Naive thymus-derived CD4-positive, alpha-beta T cell (primary cell): ENCODE measurements at regions not wholly inside any gene's neighbourhood (a gene's known extent, or its start where the extent isn't known, plus 50 kb on each side); places are given as distances from the start of the nearest gene placed in this dataset.

Source experiments
- ATAC-seq: fragments of 150-1000 bp; cut with Tn5 transposase; 2 replicates; pipeline ENCODE4 v1.10.0; 2021; ENCODE audit warnings: mild to moderate bottlenecking, moderate library complexity
- CTCF ChIA-PET: fragments of 350-600 bp; sonication (Branson Sonifier 250); formaldehyde crosslinking; loops from one replicate; lab custom pipeline; 2021; ENCODE audit warnings: antibody characterized with exemption; lab: Charles Lee
- POLR2A ChIA-PET: fragments of 350-600 bp; sonication (Branson Sonifier 250); formaldehyde crosslinking; loops from one replicate; lab custom pipeline; 2021; ENCODE audit warnings: antibody characterized with exemption, inconsistent platforms; lab: Charles Lee
- DNase-seq, 9 donors: peaks; one replicate each; pipeline versions ENCODE4 v3.0.0 to v3.0.0-alpha.2; 2020 to 2022; ENCODE audit warnings: mixed read lengths in 1 of 9
- H3K27ac ChIP-seq: one replicate; pipeline ENCODE4 v1.7.0; 2013; ENCODE audit warnings: mild to moderate bottlenecking, low read depth, low read length, moderate library complexity
- H3K27me3 ChIP-seq, 2 donors: one replicate each; pipeline ENCODE4 v1.7.0; 2013; ENCODE audit warnings: low read length in 2 of 2, mild to moderate bottlenecking in 2 of 2, moderate library complexity in 2 of 2; ENCODE audit not compliant: control insufficient read depth in 2 of 2, insufficient read depth in 2 of 2
- H3K36me3 ChIP-seq, 3 experiments: 1 replicate in 2 of 3; 2 replicates in 1 of 3; pipeline ENCODE4 v1.7.0; 2013; ENCODE audit warnings: low read length in 3 of 3, mild to moderate bottlenecking in 3 of 3, moderate library complexity in 1 of 3; ENCODE audit not compliant: insufficient read depth in 3 of 3, control insufficient read depth in 2 of 3
- H3K4me1 ChIP-seq, 2 donors: one replicate each; pipeline ENCODE4 v1.7.0; 2013; ENCODE audit warnings: low read length in 2 of 2, mild to moderate bottlenecking in 2 of 2, moderate library complexity in 1 of 2; ENCODE audit not compliant: control insufficient read depth in 2 of 2, insufficient read depth in 2 of 2
- H3K4me3 ChIP-seq: 2 replicates; pipeline ENCODE4 v1.7.0; 2013; ENCODE audit warnings: mild to moderate bottlenecking, low read length
- H3K9me3 ChIP-seq, 3 experiments: 1 replicate in 2 of 3; 2 replicates in 1 of 3; pipeline ENCODE4 v1.7.0; 2013; ENCODE audit warnings: low read length in 3 of 3; ENCODE audit not compliant: control insufficient read depth in 2 of 3
- H3K27ac Mint-ChIP-seq, 9 donors: one replicate each; pipeline ENCODE4 v1.8.0; 2020 to 2022; ENCODE audit warnings: mixed read lengths in 9 of 9, mild to moderate bottlenecking in 8 of 9, moderate library complexity in 5 of 9, inconsistent platforms in 2 of 9
- H3K27me3 Mint-ChIP-seq, 5 donors: one replicate each; pipeline ENCODE4 v1.8.0; 2021 to 2022; ENCODE audit warnings: mixed read lengths in 5 of 5, mild to moderate bottlenecking in 1 of 5
- H3K36me3 Mint-ChIP-seq, 5 donors: one replicate each; pipeline ENCODE4 v1.8.0; 2020 to 2022; ENCODE audit warnings: mixed read lengths in 5 of 5, mild to moderate bottlenecking in 3 of 5, inconsistent platforms in 1 of 5
- H3K4me1 Mint-ChIP-seq, 7 donors: one replicate each; pipeline ENCODE4 v1.8.0; 2020 to 2022; ENCODE audit warnings: mixed read lengths in 7 of 7, mild to moderate bottlenecking in 3 of 7, inconsistent platforms in 1 of 7
- H3K4me3 Mint-ChIP-seq, 10 donors: one replicate each; pipeline ENCODE4 v1.8.0; 2020 to 2022; ENCODE audit warnings: mild to moderate bottlenecking in 10 of 10, mixed read lengths in 10 of 10, moderate library complexity in 6 of 10, inconsistent platforms in 2 of 10
- H3K9me3 Mint-ChIP-seq, 11 donors: one replicate each; pipeline ENCODE4 v1.8.0; 2020 to 2022; ENCODE audit warnings: mixed read lengths in 11 of 11, mild to moderate bottlenecking in 4 of 11, inconsistent platforms in 1 of 11, moderate library complexity in 1 of 11
- intact Hi-C, 2 donors: fragments of 100-400 bp; cut with micrococcal nuclease; formaldehyde crosslinking; loops; one replicate each; pipeline ENCODE4 v1.15.1; 2023

DNA sequence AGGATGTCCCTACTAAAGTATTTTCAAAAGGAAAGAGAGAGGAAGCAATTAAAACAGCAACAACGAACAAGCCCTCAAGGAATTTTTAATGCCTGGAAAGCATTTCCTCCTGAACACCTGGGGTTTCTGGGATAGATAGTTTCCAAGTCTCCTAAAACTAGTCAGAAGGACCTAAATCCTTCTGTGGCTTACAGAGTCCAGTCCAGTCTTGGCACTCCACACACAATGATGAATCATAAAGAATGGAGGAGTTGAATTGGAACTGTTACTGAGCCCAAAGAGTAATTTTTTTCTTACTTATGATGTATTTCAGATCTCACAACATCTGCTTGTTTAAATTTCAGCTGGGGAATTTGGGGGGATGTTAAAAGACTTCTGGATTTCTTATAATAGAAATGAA, 144.6 kb upstream of the SETBP1 start:
- Mint-ChIP-seq H3K4me1 (peaks cover 0 to 3% (median 0%) of the 10 kb centered on the region in 7 donors), H3K36me3 (no peaks in the 10 kb centered on the region), H3K27me3 (peaks cover 0 to 2% (median 0%) of the 10 kb centered on the region in 5 donors), H3K4me3 (no peak overlapping the region), H3K9me3 (peaks cover 0 to 15% (median 0%) of the 10 kb centered on the region in 11 donors), H3K27ac (no peak overlapping the region)
- Histone ChIP-seq H3K36me3 (no peaks in the 10 kb centered on the region), H3K27ac (no peak overlapping the region), H3K4me3 (no peak overlapping the region), H3K4me1 (no peaks in the 10 kb centered on the region), H3K27me3 (no peaks in the 10 kb centered on the region), H3K9me3 (no peaks in the 10 kb centered on the region)
- DNase-seq (no peak), ATAC-seq (no peak)
- intact Hi-C loops, result no loop called here
- ChIA-PET CTCF (no interaction called here), POLR2A (no interaction called here)

DNA sequence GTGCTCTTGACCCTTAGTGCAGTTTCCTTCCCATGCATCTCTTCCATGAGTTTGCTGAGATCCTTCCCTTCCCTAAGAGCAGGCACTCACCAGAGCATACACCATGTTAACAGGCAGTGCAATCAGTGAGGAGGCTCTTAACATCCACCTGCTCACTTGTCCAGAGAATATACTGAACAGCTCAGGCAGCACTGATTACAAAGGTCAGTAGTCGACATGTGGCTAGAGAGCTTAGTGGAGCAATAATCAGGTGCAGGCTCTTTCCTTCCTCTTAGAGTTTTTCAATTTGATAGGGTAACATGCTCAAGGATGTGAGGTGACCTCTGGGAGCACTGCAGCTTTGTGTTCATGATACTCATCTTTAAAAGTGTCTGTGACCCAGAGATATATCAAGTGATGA, 144.1 kb upstream of the SETBP1 start:
- no peak for ATAC-seq

DNA sequence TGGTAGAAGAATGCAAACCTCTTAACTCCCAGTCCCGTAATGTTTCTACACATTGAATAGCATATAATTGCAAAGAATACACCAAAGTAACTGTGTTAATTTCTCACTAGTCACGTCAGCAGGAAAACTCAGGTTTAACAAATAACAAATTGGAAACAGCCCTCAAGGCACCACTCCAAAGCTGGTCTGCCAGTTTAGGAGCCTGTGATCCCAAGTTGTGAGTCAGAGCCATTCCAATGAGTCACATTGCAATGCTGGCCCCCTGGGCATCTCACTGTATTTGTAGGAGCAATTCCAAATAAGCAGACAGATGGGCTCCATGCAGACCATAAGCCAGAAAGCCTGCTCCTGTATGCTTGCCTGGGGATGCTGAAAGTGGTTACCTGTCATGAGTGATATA, 143.2 kb upstream of the SETBP1 start:
- Histone ChIP-seq H3K27me3 (no peaks in the 10 kb centered on the region), H3K4me1 (no peaks in the 10 kb centered on the region), H3K4me3 (no peak overlapping the region), H3K27ac (no peak overlapping the region), H3K9me3 (no peaks in the 10 kb centered on the region), H3K36me3 (no peaks in the 10 kb centered on the region)
- Mint-ChIP-seq H3K36me3 (no peaks in the 10 kb centered on the region), H3K27me3 (peaks cover 0 to 2% (median 0%) of the 10 kb centered on the region in 5 donors), H3K4me1 (peaks cover 0 to 3% (median 0%) of the 10 kb centered on the region in 7 donors), H3K9me3 (peaks cover 0 to 15% (median 0%) of the 10 kb centered on the region in 11 donors), H3K27ac (no peak overlapping the region), H3K4me3 (no peak overlapping the region)
- ChIA-PET POLR2A (no interaction called here), CTCF (no interaction called here)
- no peak for DNase-seq
- intact Hi-C loops, result no loop called here
- ATAC-seq, result no peak

More for the DNA sequence above, 144.1 kb upstream of the SETBP1 start:
- H3K4me3 ChIP-seq, result no peak overlapping the region
- no peak for DNase-seq
- ChIA-PET POLR2A (no interaction called here), CTCF (no interaction called here)
- H3K4me1 ChIP-seq, result no peaks in the 10 kb centered on the region
- no peak overlapping the region for H3K27ac Mint-ChIP-seq
- H3K4me3 Mint-ChIP-seq, result no peak overlapping the region
- no peak overlapping the region for H3K27ac ChIP-seq
- H3K9me3 Mint-ChIP-seq, result peaks cover 0 to 15% (median 0%) of the 10 kb centered on the region in 11 donors
- H3K9me3 ChIP-seq, result no peaks in the 10 kb centered on the region
- intact Hi-C loops, result no loop called here
- H3K36me3 ChIP-seq, result no peaks in the 10 kb centered on the region
- H3K4me1 Mint-ChIP-seq, result peaks cover 0 to 3% (median 0%) of the 10 kb centered on the region in 7 donors
- no peaks in the 10 kb centered on the region for H3K36me3 Mint-ChIP-seq
- H3K27me3 Mint-ChIP-seq, result peaks cover 0 to 2% (median 0%) of the 10 kb centered on the region in 5 donors
- H3K27me3 ChIP-seq, result no peaks in the 10 kb centered on the region

DNA sequence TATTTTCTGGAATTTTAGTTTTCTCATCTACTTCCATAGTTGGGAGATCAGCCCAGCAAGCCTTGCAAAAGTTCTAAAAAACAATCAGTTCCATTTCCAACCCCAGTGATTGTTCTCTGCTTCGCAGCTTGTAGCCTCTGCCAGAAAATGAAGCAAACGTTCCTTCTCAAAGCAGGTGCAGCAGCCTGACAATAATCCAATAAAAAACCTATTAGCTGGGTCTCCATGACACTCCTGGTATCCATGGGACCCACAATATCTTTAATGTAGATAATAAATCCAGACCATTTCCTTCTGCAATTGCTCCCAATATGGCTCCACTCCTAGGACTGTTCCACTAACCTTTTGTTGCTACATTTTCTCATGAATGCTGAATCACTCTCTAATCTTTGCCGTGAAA, 140.8 kb upstream of the SETBP1 start:
- Histone ChIP-seq H3K9me3 (no peaks in the 10 kb centered on the region), H3K4me1 (no peaks in the 10 kb centered on the region), H3K27ac (no peak overlapping the region), H3K4me3 (no peak overlapping the region), H3K27me3 (no peaks in the 10 kb centered on the region), H3K36me3 (no peaks in the 10 kb centered on the region)
- ATAC-seq (no peak), DNase-seq (no peak)
- no peak overlapping the region for H3K27ac Mint-ChIP-seq
- POLR2A ChIA-PET, result no interaction called here
- peaks cover 0 to 8% (median 0%) of the 10 kb centered on the region in 11 donors for H3K9me3 Mint-ChIP-seq
- H3K27me3 Mint-ChIP-seq, result peaks cover 0 to 2% (median 0%) of the 10 kb centered on the region in 5 donors
- no peaks in the 10 kb centered on the region for H3K36me3 Mint-ChIP-seq
- H3K4me1 Mint-ChIP-seq, result peaks cover 0 to 3% (median 0%) of the 10 kb centered on the region in 7 donors
- no peak overlapping the region for H3K4me3 Mint-ChIP-seq
- CTCF ChIA-PET, result interaction anchor here (1.1 kb wide), 1 partner anchor 61 kb away, joined by 3 read pairs; no protein-coding TSS in a partner anchor
- intact Hi-C loops, result no loop called here

DNA sequence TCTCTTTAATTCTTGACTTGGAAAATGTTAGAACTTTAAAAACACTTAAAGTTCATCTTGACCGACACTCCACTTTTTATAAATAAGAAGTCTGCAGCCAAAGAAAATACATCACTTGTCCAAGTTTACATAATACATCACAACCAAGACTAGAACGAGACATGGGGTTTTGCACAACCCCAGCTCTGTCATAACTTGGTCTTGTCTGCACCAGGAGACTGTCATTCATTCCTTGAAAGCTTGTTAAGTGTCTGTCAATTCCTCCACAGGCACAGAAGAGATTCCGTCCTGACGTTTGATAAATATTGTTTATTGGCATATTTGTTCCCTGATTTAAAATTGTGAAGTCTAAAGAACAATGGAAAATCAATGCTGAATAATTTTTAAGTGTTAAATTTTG, 139.5 kb upstream of the SETBP1 start:
- H3K4me1 Mint-ChIP-seq, result peaks cover 0 to 3% (median 0%) of the 10 kb centered on the region in 7 donors
- no peak overlapping the region for H3K4me3 ChIP-seq
- no peak for DNase-seq
- H3K36me3 Mint-ChIP-seq, result no peaks in the 10 kb centered on the region
- H3K9me3 ChIP-seq, result no peaks in the 10 kb centered on the region
- H3K27ac Mint-ChIP-seq, result no peak overlapping the region
- H3K4me3 Mint-ChIP-seq, result no peak overlapping the region
- ATAC-seq, result no peak
- H3K27me3 ChIP-seq, result no peaks in the 10 kb centered on the region
- H3K27me3 Mint-ChIP-seq, result peaks cover 0 to 2% (median 0%) of the 10 kb centered on the region in 5 donors
- H3K36me3 ChIP-seq, result no peaks in the 10 kb centered on the region
- H3K9me3 Mint-ChIP-seq, result no peaks in the 10 kb centered on the region
- intact Hi-C loops, result no loop called here
- POLR2A ChIA-PET, result no interaction called here
- H3K27ac ChIP-seq, result no peak overlapping the region
- CTCF ChIA-PET, result no interaction called here
- H3K4me1 ChIP-seq, result no peaks in the 10 kb centered on the region

DNA sequence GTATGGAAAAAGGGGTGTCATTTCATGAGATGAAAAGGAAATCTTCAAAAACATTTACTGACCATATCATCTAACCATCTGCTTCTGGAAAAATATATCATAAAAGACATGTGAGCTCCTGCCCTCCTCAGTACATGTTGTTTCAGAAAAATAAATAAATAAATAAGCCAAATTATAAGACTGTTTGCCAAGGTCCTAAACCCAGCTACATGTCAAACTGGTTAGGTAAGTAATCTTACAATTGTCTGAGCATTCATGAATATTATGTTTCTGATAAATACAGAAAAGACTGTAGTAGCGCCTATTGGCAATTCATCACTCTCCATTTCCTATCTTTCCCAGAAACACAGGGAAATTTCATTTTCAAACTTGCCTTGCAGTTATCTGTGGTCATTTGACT, 138.9 kb upstream of the SETBP1 start:
- POLR2A ChIA-PET, result no interaction called here

DNA sequence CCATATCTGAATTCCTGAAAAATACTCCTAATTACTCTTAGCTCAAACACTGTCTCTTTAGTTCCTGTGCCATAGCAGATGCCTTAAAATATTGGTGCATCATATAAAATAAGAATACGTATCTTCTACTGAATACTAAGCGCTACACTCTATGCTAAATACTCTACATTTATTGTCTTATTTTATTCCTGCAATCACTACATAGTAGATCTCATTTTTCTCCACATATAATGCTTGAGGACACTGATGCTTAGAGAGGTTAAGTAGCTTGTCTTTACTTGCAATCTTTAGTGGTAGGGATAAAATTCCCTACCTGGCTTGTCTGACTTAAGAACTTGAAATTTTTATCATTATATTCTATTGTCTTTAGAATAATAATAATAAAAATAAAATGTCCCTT, 137.3 kb upstream of the SETBP1 start:
- peaks cover 0 to 2% (median 0%) of the 10 kb centered on the region in 7 donors for H3K4me1 Mint-ChIP-seq
- H3K4me1 ChIP-seq, result no peaks in the 10 kb centered on the region
- H3K27me3 ChIP-seq, result no peaks in the 10 kb centered on the region
- H3K27ac ChIP-seq, result no peak overlapping the region
- no peak for ATAC-seq
- H3K4me3 ChIP-seq, result no peak overlapping the region
- no peaks in the 10 kb centered on the region for H3K36me3 ChIP-seq
- no peak for DNase-seq
- ChIA-PET CTCF (interaction anchor here (0.7 kb wide), 1 partner anchor 122 kb away, joined by 4 read pairs; no protein-coding TSS in a partner anchor), POLR2A (no interaction called here)
- intact Hi-C loops, result no loop called here
- H3K36me3 Mint-ChIP-seq, result no peaks in the 10 kb centered on the region
- H3K9me3 ChIP-seq, result no peaks in the 10 kb centered on the region
- no peaks in the 10 kb centered on the region for H3K27me3 Mint-ChIP-seq
- no peaks in the 10 kb centered on the region for H3K9me3 Mint-ChIP-seq
- H3K27ac Mint-ChIP-seq, result no peak overlapping the region
- H3K4me3 Mint-ChIP-seq, result no peak overlapping the region

More for the DNA sequence above, 138.9 kb upstream of the SETBP1 start:
- Mint-ChIP-seq H3K4me3 (no peak overlapping the region), H3K36me3 (no peaks in the 10 kb centered on the region), H3K27ac (no peak overlapping the region), H3K27me3 (peaks cover 0 to 2% (median 0%) of the 10 kb centered on the region in 5 donors), H3K9me3 (no peaks in the 10 kb centered on the region), H3K4me1 (no peaks in the 10 kb centered on the region)
- ATAC-seq (no peak), DNase-seq (no peak)
- Histone ChIP-seq H3K9me3 (no peaks in the 10 kb centered on the region), H3K27ac (no peak overlapping the region), H3K27me3 (no peaks in the 10 kb centered on the region), H3K36me3 (no peaks in the 10 kb centered on the region), H3K4me3 (no peak overlapping the region), H3K4me1 (no peaks in the 10 kb centered on the region)
- CTCF ChIA-PET, result no interaction called here
- intact Hi-C loops, result no loop called here
